ENCODE measurements at regions not wholly inside any gene's neighbourhood (a gene's known extent, or its start where the extent isn't known, plus 50 kb on each side); places are given as distances from the start of the nearest gene placed in this dataset.

GRCh38 chr21:39103689-39104088 lies 79.6 kb downstream of the PSMG1 start:
- TF ChIP-seq EP300 (IDR thresholded peaks at IDR 0.05) (no peak), POLR2A (IDR thresholded peaks at IDR 0.05) (no peak), CTCF (IDR thresholded peaks at IDR 0.05) (no peak), POLR2AphosphoS5 (IDR thresholded peaks at IDR 0.05) (no peak)

Measured in upper lobe of left lung (tissue), 4 donors.